ENCODE measurements at regions not wholly inside any gene's neighbourhood (a gene's known extent, or its start where the extent isn't known, plus 50 kb on each side); places are given as distances from the start of the nearest gene placed in this dataset.
A peak's percentile ranks its signal among the peaks of the same experiment; 100 is the strongest.

GRCh38 chr6:21664314-21665109 lies 71.0 kb downstream of the SOX4 start:
- Histone ChIP-seq H2BK12ac (ENCODE audit: insufficient read length, low read depth, low read length) (no peak overlapping the region), H3K18ac (ENCODE audit: insufficient read length, low read depth, low read length) (peak overlapping the region; percentile 80), H2BK15ac (ENCODE audit: low read depth, low read length) (no peak overlapping the region), H3K4ac (ENCODE audit: low read depth, low read length) (peak overlapping the region; percentile 55; the same call in 1 of the 2 replicates), H2AK5ac (ENCODE audit: insufficient read length, low read length) (no peak overlapping the region), H3K9me3 (ENCODE audit: control insufficient read depth, low read depth, low read length) (no peaks in the 10 kb centered on the region), H4K20me1 (ENCODE audit: control insufficient read depth, insufficient read depth, insufficient read length) (no peaks in the 10 kb centered on the region), H4K91ac (ENCODE audit: insufficient read length, low read depth, low read length) (peak overlapping the region; percentile 23), H3K79me1 (ENCODE audit: insufficient read depth, low read depth, low read length, poor library complexity, severe bottlenecking) (no peaks in the 10 kb centered on the region), H4K8ac (replicated peaks; ENCODE audit: insufficient read length, low read depth, low read length) (no peak overlapping the region), H2BK120ac (ENCODE audit: low read depth, low read length, poor library complexity, severe bottlenecking) (no peak overlapping the region), H3K14ac (ENCODE audit: insufficient read depth, low read length) (peak overlapping the region; percentile 93), H3K27me3 (ENCODE audit: insufficient read depth, low read length) (no peaks in the 10 kb centered on the region), H3K4me1 (ENCODE audit: insufficient read depth, low read length) (peaks cover 3% of the 10 kb centered on the region; the same call in 1 of the 2 replicates), H2BK20ac (ENCODE audit: low read depth, low read length, poor library complexity, severe bottlenecking) (no peak overlapping the region), H2BK5ac (ENCODE audit: insufficient read length, low read length) (no peak overlapping the region), H3K9ac (ENCODE audit: extremely low read depth, insufficient read length, low read length) (peak overlapping the region; percentile 65), H3K4me2 (ENCODE audit: insufficient read depth, insufficient read length, low read length) (peak overlapping the region; percentile 85), H3K23ac (ENCODE audit: insufficient read length, low read depth, low read length) (no peak overlapping the region), H3T11ph (ENCODE audit: low read length) (no peak overlapping the region), H3K56ac (ENCODE audit: insufficient read length, low read depth, low read length) (no peak overlapping the region), H4K5ac (ENCODE audit: insufficient read length, low read depth, low read length) (no peak overlapping the region), H3K27ac (ENCODE audit: insufficient read length, low read depth, low read length) (no peak overlapping the region), H3K79me2 (ENCODE audit: insufficient read depth, low read length) (peaks cover 19% of the 10 kb centered on the region; the same call in 1 of the 2 replicates), H2AFZ (ENCODE audit: low read length) (no peak overlapping the region), H3K23me2 (ENCODE audit: insufficient read length, low read depth, low read length, poor library complexity, severe bottlenecking) (peaks cover 27% of the 10 kb centered on the region)
- H3K27ac Mint-ChIP-seq, result peak overlapping the region; percentile 97 to 100 (median 99)
- DNase-seq, result peak; percentile 73
- WGBS (ENCODE audit: extremely low coverage, insufficient read length, low lambda C conversion rate), result no CpG with 5 or more reads among the region's 73 CpGs
- H3K36me3 Mint-ChIP-seq (ENCODE audit: insufficient read depth in 1 of 3, low read depth in 3 of 3), result peaks cover 4 to 11% (median 10%) of the 10 kb centered on the region in 3 experiments; a peak in 6 of 7 replicates
- H3K4me3 Mint-ChIP-seq, result peak overlapping the region; percentile 86 to 95
- TF ChIP-seq, protein P1, sequence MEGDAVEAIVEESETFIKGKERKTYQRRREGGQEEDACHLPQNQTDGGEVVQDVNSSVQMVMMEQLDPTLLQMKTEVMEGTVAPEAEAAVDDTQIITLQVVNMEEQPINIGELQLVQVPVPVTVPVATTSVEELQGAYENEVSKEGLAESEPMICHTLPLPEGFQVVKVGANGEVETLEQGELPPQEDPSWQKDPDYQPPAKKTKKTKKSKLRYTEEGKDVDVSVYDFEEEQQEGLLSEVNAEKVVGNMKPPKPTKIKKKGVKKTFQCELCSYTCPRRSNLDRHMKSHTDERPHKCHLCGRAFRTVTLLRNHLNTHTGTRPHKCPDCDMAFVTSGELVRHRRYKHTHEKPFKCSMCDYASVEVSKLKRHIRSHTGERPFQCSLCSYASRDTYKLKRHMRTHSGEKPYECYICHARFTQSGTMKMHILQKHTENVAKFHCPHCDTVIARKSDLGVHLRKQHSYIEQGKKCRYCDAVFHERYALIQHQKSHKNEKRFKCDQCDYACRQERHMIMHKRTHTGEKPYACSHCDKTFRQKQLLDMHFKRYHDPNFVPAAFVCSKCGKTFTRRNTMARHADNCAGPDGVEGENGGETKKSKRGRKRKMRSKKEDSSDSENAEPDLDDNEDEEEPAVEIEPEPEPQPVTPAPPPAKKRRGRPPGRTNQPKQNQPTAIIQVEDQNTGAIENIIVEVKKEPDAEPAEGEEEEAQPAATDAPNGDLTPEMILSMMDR (conservative IDR thresholded peaks at IDR 0.05), result 0 out of 3 replicates have a peak, but pooled peaks have one; percentile 7
- H3K27me3 Mint-ChIP-seq (ENCODE audit: low read depth), result peaks cover 14% of the 10 kb centered on the region
- H3K9me3 Mint-ChIP-seq, result no peaks in the 10 kb centered on the region; a peak in 1 of 5 replicates
- H3K4me1 Mint-ChIP-seq, result peaks cover 31 to 37% of the 10 kb centered on the region in 2 experiments
